HEK293 (cell line): ENCODE measurements at regions not wholly inside any gene's neighbourhood (a gene's known extent, or its start where the extent isn't known, plus 50 kb on each side); places are given as distances from the start of the nearest gene placed in this dataset.

ENCODE experiments used
- BCL11A ChIP-seq: fragments of 450-650 bp; formaldehyde crosslinking; IDR thresholded peaks from 2 replicates; pipeline ENCODE4 v1.5.1; 2016; ENCODE audit warnings: low read depth, missing biosample characterization, missing genetic modification characterization
- CTCF ChIP-seq: fragments of 450-650 bp; formaldehyde crosslinking; IDR thresholded peaks from 2 replicates; pipeline ENCODE4 v1.5.1; 2016; ENCODE audit warnings: missing biosample characterization, missing genetic modification characterization
- HOXA7 ChIP-seq: sonication (generic); formaldehyde crosslinking; IDR thresholded peaks from 2 replicates; pipeline ENCODE4 v1.8.1; 2022; ENCODE audit warnings: missing genetic modification reagents, borderline replicate concordance
- REST ChIP-seq: fragments of 450-650 bp; formaldehyde crosslinking; IDR thresholded peaks from 2 replicates; pipeline ENCODE4 v1.5.1; 2016; ENCODE audit warnings: missing biosample characterization, missing genetic modification characterization
- ZBTB17 ChIP-seq: fragments of 450-650 bp; formaldehyde crosslinking; IDR thresholded peaks from 2 replicates; pipeline ENCODE4 v1.5.1; 2016; ENCODE audit warnings: missing biosample characterization, missing genetic modification characterization
- ZBTB21 ChIP-seq: fragments of 450-650 bp; formaldehyde crosslinking; IDR thresholded peaks from 2 replicates; pipeline ENCODE4 v1.5.1; 2017; ENCODE audit warnings: missing biosample characterization, missing genetic modification characterization
- ZBTB26 ChIP-seq: fragments of 450-650 bp; formaldehyde crosslinking; optimal IDR thresholded peaks from 2 replicates; pipeline ENCODE3; 2016; ENCODE audit warnings: missing biosample characterization, mild to moderate bottlenecking, missing genetic modification characterization
- ZBTB8A ChIP-seq: fragments of 450-650 bp; formaldehyde crosslinking; IDR thresholded peaks from 2 replicates; pipeline ENCODE4 v1.5.1; 2016; ENCODE audit warnings: missing biosample characterization, missing genetic modification characterization
- ZNF138 ChIP-seq: fragments of 450-650 bp; formaldehyde crosslinking; IDR thresholded peaks from 2 replicates; pipeline ENCODE4 v1.5.1; 2016; ENCODE audit warnings: missing biosample characterization, missing genetic modification characterization, borderline replicate concordance
- ZNF175 ChIP-seq: fragments of 450-650 bp; formaldehyde crosslinking; IDR thresholded peaks from 2 replicates; pipeline ENCODE4 v1.5.1; 2016; ENCODE audit warnings: missing biosample characterization, missing genetic modification characterization
- ZNF621 ChIP-seq: fragments of 450-650 bp; formaldehyde crosslinking; IDR thresholded peaks from 2 replicates; pipeline ENCODE4 v1.5.1; 2017; ENCODE audit warnings: missing biosample characterization, missing genetic modification characterization
- ZNF660 ChIP-seq: fragments of 450-650 bp; IDR thresholded peaks from 2 replicates; pipeline ENCODE4 v1.5.1; 2018; ENCODE audit warnings: missing biosample characterization, mild to moderate bottlenecking, missing genetic modification characterization

- TF ChIP-seq CTCF (tag by site-specific recombination) = no peak
- TF ChIP-seq ZBTB21 (tag by site-specific recombination) = no peak
- TF ChIP-seq ZNF138 = no peak
- no peak for TF ChIP-seq REST
- no peak for TF ChIP-seq HOXA7 (CRISPR knock-in tag)
- no peak for TF ChIP-seq ZNF621
- TF ChIP-seq ZNF660 (tag by site-specific recombination) = no peak
- peak; percentile 41; the same call in 1 of the 2 replicates for TF ChIP-seq ZBTB17
- TF ChIP-seq ZBTB8A (tag by site-specific recombination) = no peak
- TF ChIP-seq BCL11A (tag by site-specific recombination) = no peak
- TF ChIP-seq ZNF175 = no peak
- no peak for TF ChIP-seq ZBTB26 (tag by site-specific recombination)
These were observed 106.9 kb downstream of the ZNF281 start for GRCh38 chr1:200302921-200303290.
